ENCODE measurements at regions not wholly inside any gene's neighbourhood (a gene's known extent, or its start where the extent isn't known, plus 50 kb on each side); places are given as distances from the start of the nearest gene placed in this dataset.

DNA sequence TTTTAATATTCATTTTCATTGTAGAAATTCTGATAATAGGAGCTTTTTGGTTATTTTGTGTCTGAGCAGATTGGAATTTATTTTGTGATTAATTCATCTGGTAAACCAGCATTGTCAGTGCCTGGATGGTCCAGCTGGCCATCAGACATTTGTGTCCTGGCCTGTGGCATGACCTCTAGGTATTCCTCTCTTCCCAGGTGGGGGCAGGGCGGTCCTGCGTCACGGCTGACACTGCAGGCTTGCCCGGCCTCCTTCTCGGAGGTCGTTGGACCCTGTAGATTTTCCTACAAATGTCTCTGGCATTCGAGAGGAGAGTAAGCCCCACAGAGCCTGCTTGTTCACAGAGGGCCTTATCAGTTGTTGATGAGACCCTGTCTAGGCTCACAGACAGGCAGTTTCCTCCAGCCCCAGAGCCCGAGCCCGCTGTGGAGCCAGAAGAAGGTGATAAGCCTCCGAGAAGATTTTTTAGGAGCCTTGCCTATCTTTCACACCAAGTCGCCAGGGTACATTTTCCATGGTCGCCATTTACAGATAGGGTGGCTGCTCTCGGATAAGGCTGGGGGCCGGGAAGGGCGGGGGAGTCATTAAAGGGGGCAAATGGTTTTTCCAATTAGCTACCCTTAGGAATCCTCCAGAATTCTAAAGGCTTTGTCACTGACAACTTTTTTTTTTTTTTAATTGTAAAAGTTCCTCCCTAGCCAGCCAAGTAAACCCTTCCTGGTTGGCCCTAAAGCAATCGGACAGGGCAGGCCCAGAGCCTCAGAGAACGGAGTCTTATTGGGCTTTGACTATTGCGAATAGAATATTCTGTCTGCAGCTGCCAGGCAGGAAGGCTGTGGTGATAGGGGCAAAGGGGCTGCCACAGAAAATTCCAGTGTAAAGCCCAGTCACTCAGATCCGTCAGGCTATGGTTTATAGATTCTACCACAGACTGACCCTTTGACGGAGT is 78.1 kb upstream of the TBX20 start:
- no peaks in the 10 kb centered on the region for H3K9me2 ChIP-seq (replicated peaks; ENCODE audit: insufficient read depth, low read length)
- no peak overlapping the region for H3K4me3 ChIP-seq (ENCODE audit: insufficient read depth, low read length, poor library complexity, severe bottlenecking)
- no peak overlapping the region for H3K9ac ChIP-seq (ENCODE audit: low read length)
- no peak overlapping the region for H2AFZ ChIP-seq (ENCODE audit: low read depth, low read length, severe bottlenecking)
- H3K9me3 ChIP-seq (ENCODE audit: insufficient read depth, low read length) = no peaks in the 10 kb centered on the region
- TF ChIP-seq, protein P1, sequence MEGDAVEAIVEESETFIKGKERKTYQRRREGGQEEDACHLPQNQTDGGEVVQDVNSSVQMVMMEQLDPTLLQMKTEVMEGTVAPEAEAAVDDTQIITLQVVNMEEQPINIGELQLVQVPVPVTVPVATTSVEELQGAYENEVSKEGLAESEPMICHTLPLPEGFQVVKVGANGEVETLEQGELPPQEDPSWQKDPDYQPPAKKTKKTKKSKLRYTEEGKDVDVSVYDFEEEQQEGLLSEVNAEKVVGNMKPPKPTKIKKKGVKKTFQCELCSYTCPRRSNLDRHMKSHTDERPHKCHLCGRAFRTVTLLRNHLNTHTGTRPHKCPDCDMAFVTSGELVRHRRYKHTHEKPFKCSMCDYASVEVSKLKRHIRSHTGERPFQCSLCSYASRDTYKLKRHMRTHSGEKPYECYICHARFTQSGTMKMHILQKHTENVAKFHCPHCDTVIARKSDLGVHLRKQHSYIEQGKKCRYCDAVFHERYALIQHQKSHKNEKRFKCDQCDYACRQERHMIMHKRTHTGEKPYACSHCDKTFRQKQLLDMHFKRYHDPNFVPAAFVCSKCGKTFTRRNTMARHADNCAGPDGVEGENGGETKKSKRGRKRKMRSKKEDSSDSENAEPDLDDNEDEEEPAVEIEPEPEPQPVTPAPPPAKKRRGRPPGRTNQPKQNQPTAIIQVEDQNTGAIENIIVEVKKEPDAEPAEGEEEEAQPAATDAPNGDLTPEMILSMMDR (IDR thresholded peaks at IDR 0.05; ENCODE audit: insufficient read depth, low read length, poor library complexity, severe bottlenecking) = no peak
- TF ChIP-seq EZH2phosphoT487 (conservative IDR thresholded peaks at IDR 0.05; ENCODE audit: low read length) = no peak
- no peaks in the 10 kb centered on the region for H4K20me1 ChIP-seq (ENCODE audit: low read depth, low read length)
- H3K36me3 ChIP-seq (ENCODE audit: low read length) = no peaks in the 10 kb centered on the region
- 0 out of 2 replicates have a peak, but pooled peaks cover 3% of the 10 kb centered on the region for H3K27me3 ChIP-seq (ENCODE audit: low read length)
- no peaks in the 10 kb centered on the region for H3K79me2 ChIP-seq (ENCODE audit: insufficient read depth, low read length)
- no peaks in the 10 kb centered on the region for H3F3A ChIP-seq (ENCODE audit: insufficient read depth)
- no peak overlapping the region for H3K4me2 ChIP-seq (ENCODE audit: low read depth, low read length, poor library complexity, severe bottlenecking)
- H3K27ac ChIP-seq (ENCODE audit: low read depth, low read length) = no peak overlapping the region

DNA sequence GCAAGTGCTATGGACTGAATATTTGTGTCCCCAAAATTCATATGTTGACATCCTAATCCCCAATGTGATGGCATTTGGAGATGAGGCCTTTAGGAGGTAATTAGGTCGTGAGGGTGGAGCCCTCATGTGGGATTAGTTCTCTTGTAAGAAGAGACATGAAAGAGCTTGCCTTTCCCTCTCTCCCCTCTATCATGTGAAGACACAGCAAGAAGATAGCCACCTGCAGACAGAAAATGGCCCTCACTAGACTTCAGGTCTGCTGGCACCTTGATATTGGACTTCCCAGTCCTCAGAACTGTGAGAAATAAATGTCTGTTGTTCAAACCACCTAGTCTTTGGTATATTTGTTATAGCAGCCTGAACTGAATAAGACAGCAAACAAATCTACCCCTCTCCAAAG is 75.1 kb upstream of the TBX20 start:
- Histone ChIP-seq H3K4me3 (ENCODE audit: insufficient read depth, low read length, poor library complexity, severe bottlenecking) (no peak overlapping the region), H3K9ac (ENCODE audit: low read length) (no peak overlapping the region), H3K27ac (ENCODE audit: low read depth, low read length) (no peak overlapping the region), H3K4me2 (ENCODE audit: low read depth, low read length, poor library complexity, severe bottlenecking) (no peak overlapping the region), H3K27me3 (ENCODE audit: low read length) (no peaks in the 10 kb centered on the region), H4K20me1 (ENCODE audit: low read depth, low read length) (no peaks in the 10 kb centered on the region), H3K36me3 (ENCODE audit: low read length) (peaks cover 3% of the 10 kb centered on the region; the same call in 1 of the 2 replicates), H3K9me2 (replicated peaks; ENCODE audit: insufficient read depth, low read length) (no peaks in the 10 kb centered on the region), H2AFZ (ENCODE audit: low read depth, low read length, severe bottlenecking) (no peak overlapping the region), H3K9me3 (ENCODE audit: insufficient read depth, low read length) (no peaks in the 10 kb centered on the region), H3F3A (ENCODE audit: insufficient read depth) (no peaks in the 10 kb centered on the region), H3K79me2 (ENCODE audit: insufficient read depth, low read length) (no peaks in the 10 kb centered on the region)
- TF ChIP-seq, protein P1 (IDR thresholded peaks at IDR 0.05; ENCODE audit: insufficient read depth, low read length, poor library complexity, severe bottlenecking) = no peak
- no peak for TF ChIP-seq EZH2phosphoT487 (conservative IDR thresholded peaks at IDR 0.05; ENCODE audit: low read length)

DNA sequence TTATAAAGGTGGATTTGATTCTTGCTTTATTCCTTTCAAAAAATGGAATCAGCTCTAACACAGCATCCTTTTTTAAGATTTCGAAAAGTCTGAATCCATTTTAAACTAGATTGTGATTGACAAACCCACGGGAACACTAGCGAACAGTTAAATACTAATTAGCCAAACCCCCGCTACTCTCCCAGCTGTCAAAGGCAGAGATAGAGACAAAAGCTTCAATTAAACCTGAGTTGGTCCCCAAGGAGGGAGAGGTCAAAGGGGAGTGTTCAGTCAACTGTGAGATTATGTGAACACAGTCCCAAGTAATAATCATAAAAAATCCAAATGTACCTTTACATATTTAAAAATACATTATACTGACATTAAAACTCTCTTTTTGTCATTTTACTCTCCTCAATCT is 65.7 kb upstream of the TBX20 start:
- Histone ChIP-seq H3K27ac (ENCODE audit: low read depth, low read length) (no peak overlapping the region), H3K4me3 (ENCODE audit: insufficient read depth, low read length, poor library complexity, severe bottlenecking) (no peak overlapping the region), H3F3A (ENCODE audit: insufficient read depth) (no peaks in the 10 kb centered on the region), H4K20me1 (ENCODE audit: low read depth, low read length) (no peaks in the 10 kb centered on the region), H3K36me3 (ENCODE audit: low read length) (no peaks in the 10 kb centered on the region), H3K9ac (ENCODE audit: low read length) (no peak overlapping the region), H3K4me2 (ENCODE audit: low read depth, low read length, poor library complexity, severe bottlenecking) (no peak overlapping the region), H3K9me2 (replicated peaks; ENCODE audit: insufficient read depth, low read length) (no peaks in the 10 kb centered on the region), H3K9me3 (ENCODE audit: insufficient read depth, low read length) (no peaks in the 10 kb centered on the region), H3K27me3 (ENCODE audit: low read length) (no peaks in the 10 kb centered on the region), H2AFZ (ENCODE audit: low read depth, low read length, severe bottlenecking) (no peak overlapping the region), H3K79me2 (ENCODE audit: insufficient read depth, low read length) (no peaks in the 10 kb centered on the region)
- no peak for TF ChIP-seq EZH2phosphoT487 (conservative IDR thresholded peaks at IDR 0.05; ENCODE audit: low read length)
- TF ChIP-seq, protein P1 (IDR thresholded peaks at IDR 0.05; ENCODE audit: insufficient read depth, low read length, poor library complexity, severe bottlenecking) = no peak

Measured in SU-DHL-6 (cell line).